HCT116 (cell line): ENCODE measurements at regions not wholly inside any gene's neighbourhood (a gene's known extent, or its start where the extent isn't known, plus 50 kb on each side); places are given as distances from the start of the nearest gene placed in this dataset.

Experiments used
- POLR2AphosphoS5 ChIP-seq: IDR thresholded peaks from 2 replicates; pipeline ENCODE4 v1.6.1; 2011; ENCODE audit warnings: mild to moderate bottlenecking, low read depth, low read length, moderate library complexity
- TF ChIP-seq, protein P1 (sequence below), 3 experiments: fragments of 200-600 bp in 1 of 3; sonication (generic) in 1 of 3; IDR thresholded peaks in 2 of 3; conservative IDR thresholded peaks in 1 of 3; 2 replicates each; pipeline ENCODE4 v1.5.1; 2012 to 2017; ENCODE audit warnings: low read depth in 2 of 3, low read length in 2 of 3, antibody characterized with exemption in 1 of 3, borderline replicate concordance in 1 of 3, control low read depth in 1 of 3, mild to moderate bottlenecking in 1 of 3, mixed read lengths in 1 of 3, mixed run types in 1 of 3, moderate library complexity in 1 of 3; ENCODE audit not compliant: insufficient read depth in 1 of 3

DNA sequence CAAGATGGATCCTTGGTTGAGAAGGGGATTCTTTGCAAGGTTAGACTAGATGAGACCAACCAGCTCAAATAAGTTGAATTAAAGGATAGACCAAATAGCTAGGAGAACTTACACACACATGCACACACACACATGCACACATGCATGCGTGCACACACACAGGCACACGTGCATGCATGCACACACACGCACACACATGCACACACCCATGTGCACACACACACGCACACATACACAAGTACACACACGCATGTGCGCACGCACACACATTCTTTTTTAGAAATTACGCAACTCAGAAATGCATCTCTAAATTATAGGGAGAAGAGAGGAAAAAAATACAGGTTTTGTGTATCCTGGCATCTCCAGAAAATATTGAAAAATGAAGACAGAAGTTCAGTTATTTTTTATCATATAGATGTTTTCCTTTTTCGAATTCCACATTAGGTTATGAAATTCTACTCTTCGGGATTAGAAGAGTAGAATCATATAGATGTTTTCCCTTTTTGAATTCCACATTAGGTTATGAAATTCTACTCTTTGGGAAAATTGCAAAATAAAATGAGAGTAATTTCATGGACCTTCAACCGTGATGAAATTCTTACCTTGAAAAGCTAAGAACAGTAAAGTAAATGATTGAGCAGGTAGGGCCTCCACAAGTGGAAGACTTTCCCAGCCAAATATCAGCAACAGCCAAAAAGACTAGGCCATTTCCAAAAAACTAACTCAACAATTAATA, 243.2 kb upstream of the USP25 start:
- TF ChIP-seq POLR2AphosphoS5: no peak
- TF ChIP-seq, protein P1, sequence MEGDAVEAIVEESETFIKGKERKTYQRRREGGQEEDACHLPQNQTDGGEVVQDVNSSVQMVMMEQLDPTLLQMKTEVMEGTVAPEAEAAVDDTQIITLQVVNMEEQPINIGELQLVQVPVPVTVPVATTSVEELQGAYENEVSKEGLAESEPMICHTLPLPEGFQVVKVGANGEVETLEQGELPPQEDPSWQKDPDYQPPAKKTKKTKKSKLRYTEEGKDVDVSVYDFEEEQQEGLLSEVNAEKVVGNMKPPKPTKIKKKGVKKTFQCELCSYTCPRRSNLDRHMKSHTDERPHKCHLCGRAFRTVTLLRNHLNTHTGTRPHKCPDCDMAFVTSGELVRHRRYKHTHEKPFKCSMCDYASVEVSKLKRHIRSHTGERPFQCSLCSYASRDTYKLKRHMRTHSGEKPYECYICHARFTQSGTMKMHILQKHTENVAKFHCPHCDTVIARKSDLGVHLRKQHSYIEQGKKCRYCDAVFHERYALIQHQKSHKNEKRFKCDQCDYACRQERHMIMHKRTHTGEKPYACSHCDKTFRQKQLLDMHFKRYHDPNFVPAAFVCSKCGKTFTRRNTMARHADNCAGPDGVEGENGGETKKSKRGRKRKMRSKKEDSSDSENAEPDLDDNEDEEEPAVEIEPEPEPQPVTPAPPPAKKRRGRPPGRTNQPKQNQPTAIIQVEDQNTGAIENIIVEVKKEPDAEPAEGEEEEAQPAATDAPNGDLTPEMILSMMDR (IDR thresholded peaks at IDR 0.05 in 2 of 3, conservative IDR thresholded peaks at IDR 0.05 in 1 of 3; ENCODE audit: borderline replicate concordance in 1 of 3, insufficient read depth in 1 of 3, low read depth in 2 of 3, low read length in 2 of 3): no peak
